HepG2 (cell line): ENCODE measurements at regions not wholly inside any gene's neighbourhood (a gene's known extent, or its start where the extent isn't known, plus 50 kb on each side); places are given as distances from the start of the nearest gene placed in this dataset.

Experiments
- ATF7 ChIP-seq, 2 experiments: fragments of 450-650 bp in 1 of 2; sonication (generic) in 1 of 2; formaldehyde crosslinking in 1 of 2; IDR thresholded peaks; 2 replicates each; pipeline versions ENCODE4 v1.4.0 to v1.6.1; 2016 to 2020; ENCODE audit warnings: antibody characterized with exemption in 1 of 2, mild to moderate bottlenecking in 1 of 2, missing genetic modification reagents in 1 of 2
- GABPA ChIP-seq, 2 experiments: IDR thresholded peaks; 2 replicates each; pipeline ENCODE4 v1.6.1; 2011 to 2016; ENCODE audit warnings: low read depth in 2 of 2, low read length in 1 of 2, missing biosample characterization in 1 of 2, missing genetic modification characterization in 1 of 2
- MAZ ChIP-seq, 2 experiments: sonication (generic) in 1 of 2; formaldehyde crosslinking in 1 of 2; IDR thresholded peaks; 2 replicates each; pipeline versions ENCODE4 v1.5.0 to v1.6.1; 2012 to 2020; ENCODE audit warnings: low read depth in 2 of 2, mild to moderate bottlenecking in 2 of 2, borderline replicate concordance in 1 of 2, improper control_type of control experiment in 1 of 2, low read length in 1 of 2, missing genetic modification reagents in 1 of 2, moderate library complexity in 1 of 2
- POLR2A ChIP-seq, 2 experiments: IDR thresholded peaks; 2 replicates each; pipeline ENCODE4 v1.6.1; 2011; ENCODE audit warnings: low read depth in 2 of 2, low read length in 2 of 2, mild to moderate bottlenecking in 1 of 2, moderate library complexity in 1 of 2; ENCODE audit not compliant: insufficient read depth in 1 of 2
- REST ChIP-seq, 2 experiments: IDR thresholded peaks; 2 replicates each; pipeline ENCODE4 v1.6.1; 2011 to 2012; ENCODE audit warnings: low read length in 2 of 2, borderline replicate concordance in 1 of 2, low read depth in 1 of 2, mild to moderate bottlenecking in 1 of 2, moderate library complexity in 1 of 2
- RNF2 ChIP-seq: fragments of 450-650 bp; conservative IDR thresholded peaks from 2 replicates; pipeline ENCODE4 v1.6.1; 2016; ENCODE audit warnings: low read depth
- SIN3A ChIP-seq: IDR thresholded peaks from 2 replicates; pipeline ENCODE4 v1.6.1; 2011; ENCODE audit warnings: low read depth, mild to moderate bottlenecking, control low read depth, low read length, borderline replicate concordance

GRCh38 chr12:5376591-5377207 is 55.2 kb upstream of the NTF3 start:
- TF ChIP-seq POLR2A (IDR thresholded peaks at IDR 0.05; ENCODE audit: insufficient read depth in 1 of 2, low read depth in 2 of 2, low read length in 2 of 2) (no peak), GABPA (IDR thresholded peaks at IDR 0.05; ENCODE audit: low read depth, low read length) (no peak), GABPA (CRISPR knock-in tag; IDR thresholded peaks at IDR 0.05; ENCODE audit: low read depth) (no peak), REST (IDR thresholded peaks at IDR 0.05; ENCODE audit: borderline replicate concordance in 1 of 2, low read depth in 1 of 2, low read length in 2 of 2) (no peak), SIN3A (no peak), RNF2 (no peak), ATF7 (IDR thresholded peaks at IDR 0.05) (no peak), ATF7 (CRISPR knock-in tag; IDR thresholded peaks at IDR 0.05) (no peak), MAZ (IDR thresholded peaks at IDR 0.05; ENCODE audit: borderline replicate concordance, low read depth, low read length) (no peak), MAZ (CRISPR knock-in tag; IDR thresholded peaks at IDR 0.05; ENCODE audit: low read depth) (no peak)
